Activated CD4-positive, alpha-beta T cell treated with anti-CD3 and anti-CD28 coated beads, Interleukin-2, amount 10 ng/mL, durations not matched to agents 24 days and 14 days (primary cell): ENCODE measurements at regions not wholly inside any gene's neighbourhood (a gene's known extent, or its start where the extent isn't known, plus 50 kb on each side); places are given as distances from the start of the nearest gene placed in this dataset.

Experiments
- DNase-seq: peaks from one replicate; pipeline ENCODE4 v3.0.0; 2022
- H3K27ac Mint-ChIP-seq: one replicate; pipeline ENCODE4 v1.8.0; 2022; ENCODE audit warnings: mild to moderate bottlenecking, mixed read lengths
- H3K27me3 Mint-ChIP-seq: one replicate; pipeline ENCODE4 v1.8.0; 2022; ENCODE audit warnings: mixed read lengths
- H3K36me3 Mint-ChIP-seq: one replicate; pipeline ENCODE4 v1.8.0; 2022; ENCODE audit warnings: low read depth, mild to moderate bottlenecking, mixed read lengths
- H3K4me1 Mint-ChIP-seq: one replicate; pipeline ENCODE4 v1.8.0; 2021; ENCODE audit warnings: mixed read lengths
- H3K4me3 Mint-ChIP-seq: one replicate; pipeline ENCODE4 v1.8.0; 2022; ENCODE audit warnings: mild to moderate bottlenecking, moderate library complexity, mixed read lengths
- H3K9me3 Mint-ChIP-seq: one replicate; pipeline ENCODE4 v1.8.0; 2021; ENCODE audit warnings: mixed read lengths
- intact Hi-C: fragments of 100-400 bp; cut with micrococcal nuclease; formaldehyde crosslinking; loops from one replicate; pipeline ENCODE4 v1.15.1; 2023

GRCh38 chr11:69377953-69378302 lies 84.0 kb downstream of the MYEOV start:
- no peak for DNase-seq
- no peak overlapping the region for H3K4me3 Mint-ChIP-seq
- H3K27ac Mint-ChIP-seq, result no peak overlapping the region
- H3K9me3 Mint-ChIP-seq, result no peaks in the 10 kb centered on the region
- intact Hi-C loops, result no loop called here
- H3K27me3 Mint-ChIP-seq, result no peaks in the 10 kb centered on the region
- no peaks in the 10 kb centered on the region for H3K4me1 Mint-ChIP-seq
- no peaks in the 10 kb centered on the region for H3K36me3 Mint-ChIP-seq

- DNase-seq, result no peak
- Mint-ChIP-seq H3K4me3 (no peak overlapping the region), H3K27me3 (no peaks in the 10 kb centered on the region), H3K4me1 (no peaks in the 10 kb centered on the region), H3K27ac (no peak overlapping the region), H3K36me3 (no peaks in the 10 kb centered on the region), H3K9me3 (no peaks in the 10 kb centered on the region)
- intact Hi-C loops, result no loop called here
Observed at GRCh38 chr11:69378303-69379141, 84.6 kb downstream of the MYEOV start.

GRCh38 chr11:69380451-69380901 lies 86.5 kb downstream of the MYEOV start:
- Mint-ChIP-seq H3K36me3 (no peaks in the 10 kb centered on the region), H3K9me3 (no peaks in the 10 kb centered on the region), H3K27ac (no peak overlapping the region), H3K4me1 (no peaks in the 10 kb centered on the region), H3K4me3 (no peak overlapping the region), H3K27me3 (no peaks in the 10 kb centered on the region)
- intact Hi-C loops, result no loop called here
- no peak for DNase-seq

- Mint-ChIP-seq H3K36me3 (no peaks in the 10 kb centered on the region), H3K9me3 (no peaks in the 10 kb centered on the region), H3K27me3 (no peaks in the 10 kb centered on the region), H3K4me3 (no peak overlapping the region), H3K4me1 (no peaks in the 10 kb centered on the region), H3K27ac (no peak overlapping the region)
- no peak for DNase-seq
- intact Hi-C loops, result no loop called here
Observed at GRCh38 chr11:69380921-69381581, 87.1 kb downstream of the MYEOV start.

- Mint-ChIP-seq H3K27ac (no peak overlapping the region), H3K4me1 (no peaks in the 10 kb centered on the region), H3K36me3 (no peaks in the 10 kb centered on the region), H3K4me3 (no peak overlapping the region), H3K27me3 (no peaks in the 10 kb centered on the region), H3K9me3 (no peaks in the 10 kb centered on the region)
- intact Hi-C loops, result no loop called here
- no peak for DNase-seq
Observed at GRCh38 chr11:69381681-69382130, 87.8 kb downstream of the MYEOV start.

GRCh38 chr11:69382131-69383128 lies 88.5 kb downstream of the MYEOV start:
- intact Hi-C loops, result no loop called here
- Mint-ChIP-seq H3K27ac (no peak overlapping the region), H3K27me3 (no peaks in the 10 kb centered on the region), H3K4me1 (no peaks in the 10 kb centered on the region), H3K9me3 (peaks cover 5% of the 10 kb centered on the region), H3K4me3 (no peak overlapping the region), H3K36me3 (no peaks in the 10 kb centered on the region)
- no peak for DNase-seq

GRCh38 chr11:69383372-69384250 lies 89.7 kb downstream of the MYEOV start:
- Mint-ChIP-seq H3K27me3 (no peaks in the 10 kb centered on the region), H3K4me1 (no peaks in the 10 kb centered on the region), H3K4me3 (no peak overlapping the region), H3K36me3 (no peaks in the 10 kb centered on the region), H3K9me3 (peaks cover 15% of the 10 kb centered on the region), H3K27ac (no peak overlapping the region)
- intact Hi-C loops, result no loop called here
- no peak for DNase-seq

- Mint-ChIP-seq H3K27me3 (no peaks in the 10 kb centered on the region), H3K4me1 (no peaks in the 10 kb centered on the region), H3K4me3 (no peak overlapping the region), H3K36me3 (no peaks in the 10 kb centered on the region), H3K9me3 (peaks cover 22% of the 10 kb centered on the region), H3K27ac (no peak overlapping the region)
- no peak for DNase-seq
- intact Hi-C loops, result no loop called here
Observed at GRCh38 chr11:69384251-69385143, 90.5 kb downstream of the MYEOV start.

GRCh38 chr11:69385144-69385820 lies 91.3 kb downstream of the MYEOV start:
- Mint-ChIP-seq H3K4me3 (no peak overlapping the region), H3K9me3 (peaks cover 22% of the 10 kb centered on the region), H3K27me3 (no peaks in the 10 kb centered on the region), H3K27ac (no peak overlapping the region), H3K4me1 (no peaks in the 10 kb centered on the region), H3K36me3 (no peaks in the 10 kb centered on the region)
- intact Hi-C loops, result no loop called here
- no peak for DNase-seq

GRCh38 chr11:69385832-69386427 lies 92.0 kb downstream of the MYEOV start:
- H3K9me3 Mint-ChIP-seq, result peaks cover 22% of the 10 kb centered on the region
- no peak overlapping the region for H3K27ac Mint-ChIP-seq
- intact Hi-C loops, result no loop called here
- DNase-seq, result no peak
- no peaks in the 10 kb centered on the region for H3K36me3 Mint-ChIP-seq
- no peak overlapping the region for H3K4me3 Mint-ChIP-seq
- no peaks in the 10 kb centered on the region for H3K27me3 Mint-ChIP-seq
- H3K4me1 Mint-ChIP-seq, result no peaks in the 10 kb centered on the region

- H3K27me3 Mint-ChIP-seq, result no peaks in the 10 kb centered on the region
- intact Hi-C loops, result no loop called here
- H3K4me3 Mint-ChIP-seq, result no peak overlapping the region
- H3K36me3 Mint-ChIP-seq, result no peaks in the 10 kb centered on the region
- H3K27ac Mint-ChIP-seq, result no peak overlapping the region
- no peak for DNase-seq
- peaks cover 22% of the 10 kb centered on the region for H3K9me3 Mint-ChIP-seq
- no peaks in the 10 kb centered on the region for H3K4me1 Mint-ChIP-seq
Observed at GRCh38 chr11:69386594-69387408, 92.8 kb downstream of the MYEOV start.
